OCI-LY1 (cell line): ENCODE measurements at regions not wholly inside any gene's neighbourhood (a gene's known extent, or its start where the extent isn't known, plus 50 kb on each side); places are given as distances from the start of the nearest gene placed in this dataset.

Experiments
- H2AFZ ChIP-seq: fragments of 200-600 bp; sonication (generic), shearing (Covaris generic); 2 replicates; pipeline ENCODE4 v1.6.0; 2014; ENCODE audit warnings: antibody characterized with exemption, mild to moderate bottlenecking, low read length
- H3F3A ChIP-seq: fragments of 200-600 bp; sonication (generic), shearing (Covaris generic); 2 replicates; pipeline ENCODE4 v1.6.0; 2014; ENCODE audit warnings: mild to moderate bottlenecking, antibody characterized with exemption, low read length, moderate library complexity; ENCODE audit not compliant: insufficient read depth
- H3K27ac ChIP-seq: fragments of 200-600 bp; sonication (generic); 2 replicates; pipeline ENCODE4 v1.5.1; 2014; ENCODE audit warnings: low read length, mixed run types, mild to moderate bottlenecking, low read depth; ENCODE audit not compliant: poor library complexity, severe bottlenecking
- H3K27me3 ChIP-seq: fragments of 200-600 bp; sonication (generic); 2 replicates; pipeline ENCODE4 v1.6.0; 2014; ENCODE audit warnings: antibody characterized with exemption, mild to moderate bottlenecking, low read length, moderate library complexity; ENCODE audit not compliant: insufficient read depth
- H3K36me3 ChIP-seq: fragments of 200-600 bp; sonication (generic); 2 replicates; pipeline ENCODE4 v1.6.1; 2014; ENCODE audit warnings: mild to moderate bottlenecking, antibody characterized with exemption, low read length, moderate library complexity, mixed read lengths; ENCODE audit not compliant: insufficient read depth
- H3K4me1 ChIP-seq: fragments of 200-600 bp; sonication (generic); 2 replicates; pipeline ENCODE4 v1.5.1; 2014; ENCODE audit warnings: mild to moderate bottlenecking, low read length, moderate library complexity; ENCODE audit not compliant: insufficient read depth, severe bottlenecking
- H3K4me2 ChIP-seq: fragments of 200-600 bp; sonication (generic), shearing (Covaris generic); 2 replicates; pipeline ENCODE4 v1.6.1; 2014; ENCODE audit warnings: low read length
- H3K4me3 ChIP-seq: fragments of 200-600 bp; sonication (generic); 2 replicates; pipeline ENCODE4 v1.5.1; 2014; ENCODE audit warnings: low read length, low read depth, mild to moderate bottlenecking, mixed read lengths; ENCODE audit not compliant: poor library complexity, severe bottlenecking
- H3K79me2 ChIP-seq: fragments of 200-600 bp; shearing (Covaris generic); 2 replicates; pipeline ENCODE4 v1.6.1; 2016; ENCODE audit warnings: mixed run types, low read length, mixed read lengths; ENCODE audit not compliant: insufficient read depth
- H3K9ac ChIP-seq: fragments of 200-600 bp; sonication (generic), shearing (Covaris generic); 2 replicates; pipeline ENCODE4 v1.6.1; 2014; ENCODE audit warnings: mild to moderate bottlenecking, low read length, mixed read lengths
- H3K9me2 ChIP-seq: fragments of 200-600 bp; sonication (generic), shearing (Covaris generic); 2 replicates; pipeline ENCODE4 v1.6.1; 2014; ENCODE audit warnings: low read depth, mild to moderate bottlenecking, low read length, mixed read lengths
- H3K9me3 ChIP-seq: fragments of 200-600 bp; shearing (Covaris generic); 2 replicates; pipeline ENCODE4 v1.6.1; 2014; ENCODE audit warnings: low read length, mixed read lengths
- H4K20me1 ChIP-seq: fragments of 200-600 bp; sonication (generic), shearing (Covaris generic); 2 replicates; pipeline ENCODE4 v1.6.0; 2016; ENCODE audit warnings: mild to moderate bottlenecking, low read length; ENCODE audit not compliant: insufficient read depth
- EZH2 ChIP-seq: fragments of 200-600 bp; sonication (generic), shearing (Covaris generic); IDR thresholded peaks from 2 replicates; pipeline ENCODE4 v1.8.0; 2017; ENCODE audit warnings: borderline replicate concordance, mixed run types, mild to moderate bottlenecking, antibody characterized with exemption, low read length, moderate library complexity, mixed read lengths
- TF ChIP-seq, protein P1 (sequence below): fragments of 200-600 bp; sonication (generic), shearing (Covaris generic); IDR thresholded peaks from 2 replicates; pipeline ENCODE4 v1.5.1; 2017; ENCODE audit warnings: mild to moderate bottlenecking, antibody characterized with exemption, low read length, moderate library complexity, mixed read lengths

- H3K4me3 ChIP-seq, result no peak overlapping the region
- H3K4me1 ChIP-seq, result no peaks in the 10 kb centered on the region
- no peak overlapping the region for H2AFZ ChIP-seq
- H3K79me2 ChIP-seq, result no peaks in the 10 kb centered on the region
- H3K4me2 ChIP-seq, result no peak overlapping the region
- no peaks in the 10 kb centered on the region for H4K20me1 ChIP-seq
- no peaks in the 10 kb centered on the region for H3K9me2 ChIP-seq
- H3K36me3 ChIP-seq, result no peaks in the 10 kb centered on the region
- H3K27ac ChIP-seq, result no peak overlapping the region
- no peaks in the 10 kb centered on the region for H3F3A ChIP-seq
- no peaks in the 10 kb centered on the region for H3K9me3 ChIP-seq
- TF ChIP-seq EZH2, result no peak
- TF ChIP-seq, protein P1, sequence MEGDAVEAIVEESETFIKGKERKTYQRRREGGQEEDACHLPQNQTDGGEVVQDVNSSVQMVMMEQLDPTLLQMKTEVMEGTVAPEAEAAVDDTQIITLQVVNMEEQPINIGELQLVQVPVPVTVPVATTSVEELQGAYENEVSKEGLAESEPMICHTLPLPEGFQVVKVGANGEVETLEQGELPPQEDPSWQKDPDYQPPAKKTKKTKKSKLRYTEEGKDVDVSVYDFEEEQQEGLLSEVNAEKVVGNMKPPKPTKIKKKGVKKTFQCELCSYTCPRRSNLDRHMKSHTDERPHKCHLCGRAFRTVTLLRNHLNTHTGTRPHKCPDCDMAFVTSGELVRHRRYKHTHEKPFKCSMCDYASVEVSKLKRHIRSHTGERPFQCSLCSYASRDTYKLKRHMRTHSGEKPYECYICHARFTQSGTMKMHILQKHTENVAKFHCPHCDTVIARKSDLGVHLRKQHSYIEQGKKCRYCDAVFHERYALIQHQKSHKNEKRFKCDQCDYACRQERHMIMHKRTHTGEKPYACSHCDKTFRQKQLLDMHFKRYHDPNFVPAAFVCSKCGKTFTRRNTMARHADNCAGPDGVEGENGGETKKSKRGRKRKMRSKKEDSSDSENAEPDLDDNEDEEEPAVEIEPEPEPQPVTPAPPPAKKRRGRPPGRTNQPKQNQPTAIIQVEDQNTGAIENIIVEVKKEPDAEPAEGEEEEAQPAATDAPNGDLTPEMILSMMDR, result no peak
- H3K9ac ChIP-seq, result no peak overlapping the region
- no peaks in the 10 kb centered on the region for H3K27me3 ChIP-seq
Measured at GRCh38 chr11:91041626-91042025, 818.8 kb upstream of the CHORDC1 start.

DNA sequence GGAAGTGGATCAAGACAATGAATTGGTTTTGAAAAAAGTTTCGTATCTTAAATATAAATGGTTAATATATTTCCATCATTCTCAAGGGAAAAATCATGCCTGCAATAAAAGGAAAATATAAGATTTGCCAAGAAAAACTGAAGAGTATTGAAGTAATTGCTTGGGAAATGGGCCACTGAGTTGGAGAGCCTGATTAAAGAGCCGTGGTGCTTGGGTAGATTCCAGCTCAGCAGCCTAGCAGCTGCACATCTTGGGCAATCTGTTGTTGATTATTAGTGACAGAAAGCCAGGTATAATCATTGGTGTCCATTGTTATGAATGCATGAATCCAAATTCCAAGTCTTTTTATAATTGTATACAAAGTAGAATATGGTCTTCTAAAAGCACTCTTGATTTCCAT is 800.9 kb upstream of the CHORDC1 start:
- H4K20me1 ChIP-seq, result no peaks in the 10 kb centered on the region
- no peaks in the 10 kb centered on the region for H3K27me3 ChIP-seq
- H3K9me3 ChIP-seq, result no peaks in the 10 kb centered on the region
- H3K4me2 ChIP-seq, result no peak overlapping the region
- H2AFZ ChIP-seq, result no peak overlapping the region
- H3K4me3 ChIP-seq, result no peak overlapping the region
- H3K9ac ChIP-seq, result no peak overlapping the region
- no peaks in the 10 kb centered on the region for H3K79me2 ChIP-seq
- H3K27ac ChIP-seq, result no peak overlapping the region
- no peaks in the 10 kb centered on the region for H3K4me1 ChIP-seq
- no peaks in the 10 kb centered on the region for H3F3A ChIP-seq
- TF ChIP-seq, protein P1, result no peak
- no peak for TF ChIP-seq EZH2
- no peaks in the 10 kb centered on the region for H3K36me3 ChIP-seq
- no peaks in the 10 kb centered on the region for H3K9me2 ChIP-seq

GRCh38 chr11:91011503-91011902 is 788.7 kb upstream of the CHORDC1 start:
- H4K20me1 ChIP-seq, result no peaks in the 10 kb centered on the region
- no peaks in the 10 kb centered on the region for H3K27me3 ChIP-seq
- no peak overlapping the region for H3K27ac ChIP-seq
- no peak overlapping the region for H2AFZ ChIP-seq
- no peaks in the 10 kb centered on the region for H3K79me2 ChIP-seq
- no peak overlapping the region for H3K9ac ChIP-seq
- no peak for TF ChIP-seq EZH2
- TF ChIP-seq, protein P1, result no peak
- no peaks in the 10 kb centered on the region for H3K4me1 ChIP-seq
- no peaks in the 10 kb centered on the region for H3F3A ChIP-seq
- no peaks in the 10 kb centered on the region for H3K36me3 ChIP-seq
- H3K9me2 ChIP-seq, result no peaks in the 10 kb centered on the region
- H3K4me2 ChIP-seq, result no peak overlapping the region
- H3K9me3 ChIP-seq, result no peaks in the 10 kb centered on the region
- no peak overlapping the region for H3K4me3 ChIP-seq
